HCT116 (cell line): ENCODE measurements at regions not wholly inside any gene's neighbourhood (a gene's known extent, or its start where the extent isn't known, plus 50 kb on each side); places are given as distances from the start of the nearest gene placed in this dataset.

Experiments
- ATAC-seq: fragments of 200-7000 bp; cut with Tn5 transposase; 2 replicates; pipeline ENCODE4 v1.9.1; 2020; ENCODE audit warnings: mild to moderate bottlenecking, moderate library complexity
- BruUV-seq: library from RNA; stranded (reverse); fragments of 400-500 nt; replicated peaks from 2 replicates; lab custom pipeline; 2021; lab: Mats Ljungman, UMichigan
- CTCF ChIA-PET: fragments of 300-600 bp; sonication (Branson Sonifier 250); formaldehyde crosslinking; loops from one replicate; lab custom pipeline; 2021; ENCODE audit warnings: antibody characterized with exemption; lab: Charles Lee
- POLR2A ChIA-PET: fragments of 300-600, 350-600 bp; sonication (Branson Sonifier 250); formaldehyde crosslinking; loops from one replicate; lab custom pipeline; 2021; ENCODE audit warnings: antibody characterized with exemption; lab: Charles Lee
- RAD21 ChIA-PET, 2 experiments: fragments of 300-600 bp; sonication (Branson Sonifier 250); formaldehyde crosslinking; loops; one replicate each; lab custom pipeline; 2023; ENCODE audit warnings: low total read pairs in 2 of 2; ENCODE audit not compliant: uncharacterized antibody in 2 of 2, unreplicated experiment in 2 of 2, low non-redundant PET in 1 of 2; lab: Charles Lee
- DNase-seq: peaks from one replicate; pipeline ENCODE4 v3.0.0-alpha.2; 2010; ENCODE audit warnings: low read depth, low spot score
- H2AFZ ChIP-seq: fragments of 200-600 bp; shearing (Covaris generic), sonication (generic); 2 replicates; pipeline ENCODE4 v1.6.1; 2017; ENCODE audit warnings: low read depth, mixed run types, mixed read lengths, antibody characterized with exemption, low read length; ENCODE audit not compliant: poor library complexity, severe bottlenecking
- H3K27ac ChIP-seq: 2 replicates; pipeline ENCODE4 v1.5.1; 2012; ENCODE audit warnings: low read depth, low read length
- H3K27me3 ChIP-seq: fragments of 200-600 bp; sonication (generic); 2 replicates; pipeline ENCODE4 v1.6.1; 2016; ENCODE audit warnings: mixed run types, low read length, mixed read lengths; ENCODE audit not compliant: insufficient read depth
- H3K36me3 ChIP-seq, 2 experiments: fragments of 200-500 bp in 1 of 2; fragments of 200-600 bp in 1 of 2; sonication (Bioruptor generic) in 1 of 2; sonication (generic) in 1 of 2; 2 replicates each; pipeline versions ENCODE4 v1.5.1 to v1.6.1; 2014 to 2016; ENCODE audit warnings: low read length in 2 of 2, inconsistent platforms in 1 of 2, mixed read lengths in 1 of 2, mixed run types in 1 of 2; ENCODE audit not compliant: insufficient read depth in 2 of 2, control insufficient read depth in 1 of 2
- H3K4me1 ChIP-seq, 2 experiments: fragments of 200-600 bp in 1 of 2; sonication (generic) in 1 of 2; 2 replicates each; pipeline versions ENCODE4 v1.5.1 to v1.6.1; 2012 to 2017; ENCODE audit warnings: low read length in 2 of 2, inconsistent platforms in 1 of 2, mild to moderate bottlenecking in 1 of 2, mixed read lengths in 1 of 2, mixed run types in 1 of 2, moderate library complexity in 1 of 2; ENCODE audit not compliant: insufficient read depth in 2 of 2, control insufficient read depth in 1 of 2
- H3K4me2 ChIP-seq: fragments of 200-600 bp; sonication (generic); 2 replicates; pipeline ENCODE4 v1.6.1; 2017; ENCODE audit warnings: mixed run types, low read length, mixed read lengths
- H3K4me3 ChIP-seq, 2 experiments: fragments of 200-600 bp in 1 of 2; sonication (generic) in 1 of 2; replicated peaks in 1 of 2; 2 replicates each; pipeline ENCODE4 v1.5.1; 2011 to 2016; ENCODE audit warnings: low read length in 2 of 2, control low read depth in 1 of 2, low read depth in 1 of 2, mild to moderate bottlenecking in 1 of 2, mixed read lengths in 1 of 2, mixed run types in 1 of 2
- H3K79me2 ChIP-seq: fragments of 200-600 bp; sonication (generic); 2 replicates; pipeline ENCODE4 v1.6.1; 2017; ENCODE audit warnings: mild to moderate bottlenecking, mixed run types, low read length, moderate library complexity, mixed read lengths; ENCODE audit not compliant: insufficient read depth
- H3K9ac ChIP-seq: fragments of 200-600 bp; sonication (generic); 2 replicates; pipeline ENCODE4 v1.6.1; 2016; ENCODE audit warnings: low read length, mixed read lengths
- H3K9me2 ChIP-seq: fragments of 200-600 bp; sonication (generic), shearing (Covaris generic); 2 replicates; pipeline ENCODE4 v1.6.1; 2017; ENCODE audit warnings: mixed run types, mild to moderate bottlenecking, moderate library complexity; ENCODE audit not compliant: insufficient read depth
- H3K9me3 ChIP-seq, 2 experiments: fragments of 200-500 bp in 1 of 2; fragments of 200-600 bp in 1 of 2; sonication (Bioruptor generic) in 1 of 2; sonication (generic) in 1 of 2; 2 replicates each; pipeline ENCODE4 v1.6.1; 2014 to 2017; ENCODE audit warnings: low read length in 2 of 2, mixed read lengths in 2 of 2, inconsistent platforms in 1 of 2, low read depth in 1 of 2, mild to moderate bottlenecking in 1 of 2, mixed run types in 1 of 2, moderate library complexity in 1 of 2; ENCODE audit not compliant: control insufficient read depth in 1 of 2, insufficient read depth in 1 of 2
- H4K20me1 ChIP-seq: fragments of 200-600 bp; sonication (generic), shearing (Covaris generic); 2 replicates; pipeline ENCODE4 v1.6.1; 2017; ENCODE audit warnings: mixed run types, mild to moderate bottlenecking, moderate library complexity; ENCODE audit not compliant: insufficient read depth
- CEBPB ChIP-seq: IDR thresholded peaks from 2 replicates; pipeline ENCODE4 v1.6.1; 2012; ENCODE audit warnings: low read depth
- EGR1 ChIP-seq: IDR thresholded peaks from 2 replicates; pipeline ENCODE4 v1.6.1; 2012; ENCODE audit warnings: low read depth
- EZH2phosphoT487 ChIP-seq: fragments of 200-600 bp; IDR thresholded peaks from 2 replicates; pipeline ENCODE4 v1.6.1; 2018; ENCODE audit warnings: antibody characterized with exemption, borderline replicate concordance
- FOSL1 ChIP-seq: IDR thresholded peaks from 2 replicates; pipeline ENCODE4 v1.6.1; 2012; ENCODE audit warnings: low read depth
- JUND ChIP-seq: IDR thresholded peaks from 2 replicates; pipeline ENCODE4 v1.6.1; 2012
- POLR2A ChIP-seq: IDR thresholded peaks from 2 replicates; pipeline ENCODE4 v1.7.0; 2011; ENCODE audit warnings: borderline replicate concordance; ENCODE audit not compliant: insufficient read depth, insufficient read length; ENCODE audit errors: extremely low read depth
- SIN3A ChIP-seq: IDR thresholded peaks from 2 replicates; pipeline ENCODE4 v1.6.1; 2012; ENCODE audit warnings: low read depth
- SP1 ChIP-seq: IDR thresholded peaks from 2 replicates; pipeline ENCODE4 v1.6.1; 2012; ENCODE audit warnings: low read depth
- SRF ChIP-seq: IDR thresholded peaks from 2 replicates; pipeline ENCODE4 v1.6.1; 2012; ENCODE audit warnings: low read depth
- ZFX ChIP-seq: fragments of 450-650 bp; IDR thresholded peaks from 2 replicates; pipeline ENCODE4 v1.6.1; 2017
- ZNF274 ChIP-seq: fragments of 200-500 bp; sonication (Bioruptor generic); IDR thresholded peaks from 2 replicates; pipeline ENCODE4 v1.6.1; 2014; ENCODE audit warnings: mild to moderate bottlenecking, low read depth, low read length, inconsistent platforms
- intact Hi-C: fragments of 100-400 bp; cut with micrococcal nuclease; formaldehyde crosslinking; loops from 2 replicates; pipeline ENCODE4 v1.10.0; 2022
- TF ChIP-seq, protein P1 (sequence below): IDR thresholded peaks from 2 replicates; pipeline ENCODE4 v1.6.1; 2012; ENCODE audit warnings: low read depth
- TF ChIP-seq, protein P2 (sequence below): IDR thresholded peaks from 2 replicates; pipeline ENCODE4 v1.6.1; 2012
- TF ChIP-seq, protein P3 (sequence below): IDR thresholded peaks from 2 replicates; pipeline ENCODE4 v1.6.1; 2012

DNA sequence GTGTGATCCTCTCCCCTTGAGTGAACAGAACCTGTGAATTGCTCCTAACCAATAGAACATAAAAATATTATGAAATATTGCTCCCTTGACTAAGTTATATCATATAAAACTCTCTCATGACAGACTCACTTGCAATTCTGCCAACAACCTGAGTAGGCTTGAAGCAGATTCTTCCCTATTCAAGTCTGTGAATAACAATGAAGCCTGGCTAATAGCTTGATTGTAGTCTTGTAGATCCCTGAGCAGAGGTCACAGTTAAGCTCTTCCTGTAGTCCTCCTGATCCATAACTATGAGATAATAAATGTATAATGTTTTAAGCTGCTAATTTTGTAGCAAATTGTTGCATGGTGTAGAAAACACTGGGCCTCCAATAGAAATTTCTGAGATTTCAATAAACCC is 540.1 kb upstream of the TENM4 start:
- ATAC-seq = no peak
- CTCF ChIA-PET = no interaction called here

DNA sequence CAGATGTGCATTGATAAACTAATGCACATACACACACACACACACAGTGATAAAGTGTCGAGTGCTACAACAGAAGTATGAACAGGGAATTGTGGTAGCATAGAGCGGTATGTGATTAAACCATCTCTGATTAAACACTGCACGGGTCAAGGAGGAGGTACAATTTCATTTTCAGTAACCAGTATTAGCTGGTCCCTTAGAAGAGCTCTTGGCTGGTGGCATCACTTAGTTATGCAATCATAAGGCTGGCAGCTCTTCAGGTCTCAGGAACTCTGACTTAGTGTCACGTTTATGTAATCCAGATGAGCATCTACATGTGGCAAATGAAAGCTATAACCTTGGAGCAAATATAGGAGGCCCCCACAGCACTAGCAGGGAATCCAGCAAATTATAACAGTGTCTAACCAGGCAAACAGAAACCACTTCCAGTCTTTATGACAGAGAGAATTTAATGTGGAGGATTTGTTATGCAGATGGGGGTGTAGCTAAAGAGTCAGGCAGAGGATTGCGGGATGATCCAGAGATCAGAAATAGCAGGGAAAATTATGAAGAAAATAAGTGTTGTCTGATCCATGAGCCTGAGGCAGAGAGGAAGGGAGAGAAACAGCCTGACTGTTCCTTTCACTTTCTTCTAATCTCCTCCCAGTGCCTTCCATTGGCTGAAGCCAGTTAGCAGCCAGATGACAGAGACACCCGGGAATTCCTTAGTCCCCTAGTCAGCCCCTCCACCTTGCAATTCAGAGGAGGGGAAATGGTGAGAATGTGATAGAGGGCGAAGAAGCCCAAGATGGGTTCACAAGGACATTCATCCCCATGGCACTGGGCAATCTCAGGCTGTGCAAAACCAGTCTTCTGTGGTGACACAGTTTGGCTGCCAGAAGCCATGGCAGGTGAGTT is 533.1 kb upstream of the TENM4 start:
- POLR2A ChIA-PET = no interaction called here
- RAD21 ChIA-PET = no interaction called here
- H3K4me2 ChIP-seq = no peak overlapping the region

More for the DNA sequence above, 540.1 kb upstream of the TENM4 start:
- Histone ChIP-seq H3K4me1 (no peaks in the 10 kb centered on the region), H3K27me3 (no peaks in the 10 kb centered on the region)
- no peak for TF ChIP-seq SP1
- TF ChIP-seq POLR2A = no peak
- TF ChIP-seq, all 23 proteins: peak for 0
- intact Hi-C loops = no loop called here
- Histone ChIP-seq H3K9me3 (peaks cover 6 to 38% of the 10 kb centered on the region in 2 experiments; a peak in 2 of 4 replicates), H3K79me2 (no peaks in the 10 kb centered on the region), H3K27ac (no peak overlapping the region), H3K4me3 (no peak overlapping the region), H4K20me1 (no peaks in the 10 kb centered on the region), H3K36me3 (no peaks in the 10 kb centered on the region), H3K9me2 (no peaks in the 10 kb centered on the region), H2AFZ (no peak overlapping the region), H3K4me2 (no peak overlapping the region), H3K9ac (no peak overlapping the region)
- no TSS peak for BruUV-seq
- ChIA-PET RAD21 (no interaction called here), POLR2A (no interaction called here)
- no peak for DNase-seq

More for the DNA sequence above, 533.1 kb upstream of the TENM4 start:
- H3K9me3 ChIP-seq = peaks cover 9 to 26% of the 10 kb centered on the region in 2 experiments; a peak in 2 of 4 replicates
- no peaks in the 10 kb centered on the region for H4K20me1 ChIP-seq
- no peak for ATAC-seq
- no peak for DNase-seq
- H3K9me2 ChIP-seq = no peaks in the 10 kb centered on the region
- no peaks in the 10 kb centered on the region for H3K27me3 ChIP-seq
- H3K36me3 ChIP-seq = no peaks in the 10 kb centered on the region
- no peaks in the 10 kb centered on the region for H3K79me2 ChIP-seq
- H3K4me3 ChIP-seq = no peak overlapping the region
- CTCF ChIA-PET = no interaction called here
- TF ChIP-seq SRF = no peak
- no peak for TF ChIP-seq POLR2A
- no peak for TF ChIP-seq CEBPB
- no peak for TF ChIP-seq EZH2phosphoT487
- TF ChIP-seq SIN3A = no peak
- TF ChIP-seq FOSL1 = no peak
- TF ChIP-seq, protein P1, sequence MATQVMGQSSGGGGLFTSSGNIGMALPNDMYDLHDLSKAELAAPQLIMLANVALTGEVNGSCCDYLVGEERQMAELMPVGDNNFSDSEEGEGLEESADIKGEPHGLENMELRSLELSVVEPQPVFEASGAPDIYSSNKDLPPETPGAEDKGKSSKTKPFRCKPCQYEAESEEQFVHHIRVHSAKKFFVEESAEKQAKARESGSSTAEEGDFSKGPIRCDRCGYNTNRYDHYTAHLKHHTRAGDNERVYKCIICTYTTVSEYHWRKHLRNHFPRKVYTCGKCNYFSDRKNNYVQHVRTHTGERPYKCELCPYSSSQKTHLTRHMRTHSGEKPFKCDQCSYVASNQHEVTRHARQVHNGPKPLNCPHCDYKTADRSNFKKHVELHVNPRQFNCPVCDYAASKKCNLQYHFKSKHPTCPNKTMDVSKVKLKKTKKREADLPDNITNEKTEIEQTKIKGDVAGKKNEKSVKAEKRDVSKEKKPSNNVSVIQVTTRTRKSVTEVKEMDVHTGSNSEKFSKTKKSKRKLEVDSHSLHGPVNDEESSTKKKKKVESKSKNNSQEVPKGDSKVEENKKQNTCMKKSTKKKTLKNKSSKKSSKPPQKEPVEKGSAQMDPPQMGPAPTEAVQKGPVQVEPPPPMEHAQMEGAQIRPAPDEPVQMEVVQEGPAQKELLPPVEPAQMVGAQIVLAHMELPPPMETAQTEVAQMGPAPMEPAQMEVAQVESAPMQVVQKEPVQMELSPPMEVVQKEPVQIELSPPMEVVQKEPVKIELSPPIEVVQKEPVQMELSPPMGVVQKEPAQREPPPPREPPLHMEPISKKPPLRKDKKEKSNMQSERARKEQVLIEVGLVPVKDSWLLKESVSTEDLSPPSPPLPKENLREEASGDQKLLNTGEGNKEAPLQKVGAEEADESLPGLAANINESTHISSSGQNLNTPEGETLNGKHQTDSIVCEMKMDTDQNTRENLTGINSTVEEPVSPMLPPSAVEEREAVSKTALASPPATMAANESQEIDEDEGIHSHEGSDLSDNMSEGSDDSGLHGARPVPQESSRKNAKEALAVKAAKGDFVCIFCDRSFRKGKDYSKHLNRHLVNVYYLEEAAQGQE = no peak
- TF ChIP-seq, protein P2, sequence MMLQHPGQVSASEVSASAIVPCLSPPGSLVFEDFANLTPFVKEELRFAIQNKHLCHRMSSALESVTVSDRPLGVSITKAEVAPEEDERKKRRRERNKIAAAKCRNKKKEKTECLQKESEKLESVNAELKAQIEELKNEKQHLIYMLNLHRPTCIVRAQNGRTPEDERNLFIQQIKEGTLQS = no peak
- no peak for TF ChIP-seq EGR1
- TF ChIP-seq ZFX = no peak
- TF ChIP-seq JUND = no peak
- TF ChIP-seq, protein P3, sequence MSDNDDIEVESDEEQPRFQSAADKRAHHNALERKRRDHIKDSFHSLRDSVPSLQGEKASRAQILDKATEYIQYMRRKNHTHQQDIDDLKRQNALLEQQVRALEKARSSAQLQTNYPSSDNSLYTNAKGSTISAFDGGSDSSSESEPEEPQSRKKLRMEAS = no peak
- no peak for TF ChIP-seq ZNF274
- H3K27ac ChIP-seq = no peak overlapping the region
- no TSS peak for BruUV-seq
- intact Hi-C loops = no loop called here
- no peak overlapping the region for H2AFZ ChIP-seq
- no peak overlapping the region for H3K9ac ChIP-seq
- H3K4me1 ChIP-seq = no peaks in the 10 kb centered on the region
